Bronchial epithelial cell (primary cell): ENCODE measurements at regions not wholly inside any gene's neighbourhood (a gene's known extent, or its start where the extent isn't known, plus 50 kb on each side); places are given as distances from the start of the nearest gene placed in this dataset.
A peak's percentile ranks its signal among the peaks of the same experiment; 100 is the strongest.

ENCODE experiments used
- DNase-seq: peaks from one replicate; pipeline ENCODE4 v3.0.0-alpha.2; 2010; ENCODE audit warnings: low read depth
- FAIRE-seq: peaks from 2 replicates; lab custom pipeline; 2011; peaks lifted over from hg19 to GRCh38; lab: Jason Lieb, UNC
- H3K27me3 ChIP-seq: 2 replicates; pipeline ENCODE4 v1.5.1; 2011; ENCODE audit warnings: low read length; ENCODE audit not compliant: control insufficient read depth, insufficient read depth
- H3K36me3 ChIP-seq: 2 replicates; pipeline ENCODE4 v1.5.1; 2011; ENCODE audit warnings: low read length; ENCODE audit not compliant: control insufficient read depth, insufficient read depth
- H3K4me3 ChIP-seq: 2 replicates; pipeline ENCODE4 v1.5.1; 2011; ENCODE audit warnings: mild to moderate bottlenecking, low read depth, low read length, control low read depth
- TF ChIP-seq, protein P1 (sequence below): IDR thresholded peaks from 2 replicates; pipeline ENCODE4 v1.5.1; 2011; ENCODE audit warnings: mild to moderate bottlenecking, moderate library complexity, low read length, control low read depth, inconsistent platforms; ENCODE audit not compliant: insufficient read depth, severe bottlenecking

DNA sequence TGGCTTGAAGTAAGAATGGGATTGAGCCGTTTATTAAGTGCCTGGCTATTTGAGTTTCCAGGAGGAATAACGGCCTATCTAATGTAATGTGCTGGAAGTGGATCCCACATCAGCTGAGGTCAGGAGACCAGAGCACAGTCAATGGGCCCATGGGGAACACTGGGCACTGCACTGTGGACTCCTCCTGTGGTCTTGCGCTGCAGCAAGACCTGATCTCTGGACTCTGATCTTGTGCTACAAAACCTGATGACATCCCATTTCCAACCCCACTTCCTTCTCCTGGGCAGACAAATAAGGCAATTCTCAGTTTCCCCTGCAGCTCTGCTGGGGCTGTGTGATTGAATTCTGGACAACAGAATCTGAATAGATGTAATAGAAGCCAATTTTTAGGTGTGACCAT lies 151.7 kb upstream of the ADCY2 start:
- DNase-seq (no peak), FAIRE-seq (no peak)
- TF ChIP-seq, protein P1, sequence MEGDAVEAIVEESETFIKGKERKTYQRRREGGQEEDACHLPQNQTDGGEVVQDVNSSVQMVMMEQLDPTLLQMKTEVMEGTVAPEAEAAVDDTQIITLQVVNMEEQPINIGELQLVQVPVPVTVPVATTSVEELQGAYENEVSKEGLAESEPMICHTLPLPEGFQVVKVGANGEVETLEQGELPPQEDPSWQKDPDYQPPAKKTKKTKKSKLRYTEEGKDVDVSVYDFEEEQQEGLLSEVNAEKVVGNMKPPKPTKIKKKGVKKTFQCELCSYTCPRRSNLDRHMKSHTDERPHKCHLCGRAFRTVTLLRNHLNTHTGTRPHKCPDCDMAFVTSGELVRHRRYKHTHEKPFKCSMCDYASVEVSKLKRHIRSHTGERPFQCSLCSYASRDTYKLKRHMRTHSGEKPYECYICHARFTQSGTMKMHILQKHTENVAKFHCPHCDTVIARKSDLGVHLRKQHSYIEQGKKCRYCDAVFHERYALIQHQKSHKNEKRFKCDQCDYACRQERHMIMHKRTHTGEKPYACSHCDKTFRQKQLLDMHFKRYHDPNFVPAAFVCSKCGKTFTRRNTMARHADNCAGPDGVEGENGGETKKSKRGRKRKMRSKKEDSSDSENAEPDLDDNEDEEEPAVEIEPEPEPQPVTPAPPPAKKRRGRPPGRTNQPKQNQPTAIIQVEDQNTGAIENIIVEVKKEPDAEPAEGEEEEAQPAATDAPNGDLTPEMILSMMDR: no peak
- H3K27me3 ChIP-seq: no peaks in the 10 kb centered on the region
- H3K36me3 ChIP-seq: no peaks in the 10 kb centered on the region
- H3K4me3 ChIP-seq: no peak overlapping the region

DNA sequence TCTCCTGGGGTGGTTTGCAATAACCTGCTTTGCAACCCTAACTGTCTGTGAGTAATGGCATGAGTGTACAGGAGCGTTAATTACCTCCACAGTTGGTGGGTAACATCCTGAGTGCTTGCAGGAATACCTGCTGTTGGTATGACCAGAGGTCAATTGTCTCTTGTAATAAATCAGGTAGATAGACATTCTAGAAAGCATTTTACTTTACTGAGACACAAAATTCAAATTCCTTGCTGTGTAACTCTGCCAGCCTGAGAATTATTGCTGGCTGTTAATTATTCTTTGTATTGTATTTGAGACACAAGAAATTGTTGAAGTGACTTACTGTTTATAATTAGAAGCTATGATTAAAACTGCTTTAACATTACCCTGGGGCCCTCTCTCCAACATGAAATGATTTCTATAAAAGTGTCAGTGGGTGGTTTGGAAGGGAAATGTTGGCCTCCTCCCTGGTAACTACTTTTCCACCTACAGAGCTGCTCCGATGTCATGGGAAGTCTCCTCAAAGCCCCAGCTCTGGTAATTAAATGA lies 150.8 kb upstream of the ADCY2 start:
- FAIRE-seq (no peak), DNase-seq (peak; percentile 33)
- Histone ChIP-seq H3K27me3 (no peaks in the 10 kb centered on the region), H3K4me3 (no peak overlapping the region), H3K36me3 (no peaks in the 10 kb centered on the region)
- TF ChIP-seq, protein P1: no peak

DNA sequence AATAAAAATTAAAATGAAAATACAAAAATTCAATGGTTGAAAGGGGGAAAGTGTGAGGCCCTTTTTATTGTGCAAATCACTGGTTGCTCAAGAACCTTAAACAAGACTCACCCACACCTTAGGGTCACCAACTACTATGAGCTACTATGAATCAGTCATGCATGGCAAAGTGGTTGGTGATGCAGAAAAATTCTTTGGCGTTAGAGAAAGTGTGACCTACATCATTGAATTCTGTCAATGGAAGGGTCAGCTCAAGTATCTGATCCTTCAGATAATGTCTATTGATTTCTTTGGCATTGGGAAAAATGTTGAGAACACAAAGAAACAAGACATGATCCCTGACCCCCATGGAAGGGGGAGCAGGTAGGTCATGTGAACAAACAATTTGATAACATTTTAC lies 149.7 kb upstream of the ADCY2 start:
- FAIRE-seq: no peak
- H3K27me3 ChIP-seq: no peaks in the 10 kb centered on the region
- TF ChIP-seq, protein P1: no peak
- DNase-seq: peak; percentile 1
- H3K4me3 ChIP-seq: no peak overlapping the region
- no peaks in the 10 kb centered on the region for H3K36me3 ChIP-seq

DNA sequence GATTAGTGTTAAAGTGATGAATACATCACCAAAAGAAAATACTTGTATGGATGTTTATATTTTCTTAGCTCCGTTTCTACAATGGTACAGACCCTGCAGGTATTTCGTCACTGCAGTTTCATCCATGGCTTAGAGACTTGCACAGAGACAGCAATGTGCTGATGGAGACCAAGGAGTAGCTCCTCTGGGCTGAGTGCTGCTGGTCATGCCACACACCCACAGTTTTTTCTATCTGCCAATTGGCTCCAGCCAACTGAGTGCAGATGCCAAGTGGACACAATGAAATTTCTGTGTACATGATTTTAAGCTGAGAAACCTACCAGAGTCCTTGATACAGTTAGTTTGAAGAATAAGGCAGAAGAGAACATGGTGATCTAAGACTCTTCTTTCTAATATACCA lies 145.9 kb upstream of the ADCY2 start:
- Histone ChIP-seq H3K27me3 (no peaks in the 10 kb centered on the region), H3K36me3 (no peaks in the 10 kb centered on the region), H3K4me3 (no peak overlapping the region)
- TF ChIP-seq, protein P1: no peak
- DNase-seq: no peak
- no peak for FAIRE-seq

DNA sequence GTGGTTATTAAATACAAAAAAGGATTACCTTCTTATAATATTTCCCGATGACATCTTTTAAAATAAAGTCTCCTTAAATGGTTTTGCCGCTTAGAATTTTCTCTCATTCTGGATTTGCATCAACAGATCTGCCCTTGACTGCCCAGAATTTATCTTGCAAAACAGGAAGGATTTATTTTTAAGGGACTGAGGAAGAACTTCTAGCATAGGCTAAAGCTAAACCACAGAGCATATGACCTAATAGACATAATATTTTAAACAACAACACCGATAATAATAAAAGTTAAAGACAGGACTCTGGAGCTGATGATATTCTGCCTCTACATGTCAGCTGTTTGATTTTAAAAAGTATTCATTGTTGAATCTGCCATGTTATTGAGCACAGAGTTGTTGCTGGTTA lies 145.3 kb upstream of the ADCY2 start:
- TF ChIP-seq, protein P1: no peak
- DNase-seq (no peak), FAIRE-seq (no peak)
- Histone ChIP-seq H3K4me3 (no peak overlapping the region), H3K27me3 (no peaks in the 10 kb centered on the region), H3K36me3 (no peaks in the 10 kb centered on the region)

DNA sequence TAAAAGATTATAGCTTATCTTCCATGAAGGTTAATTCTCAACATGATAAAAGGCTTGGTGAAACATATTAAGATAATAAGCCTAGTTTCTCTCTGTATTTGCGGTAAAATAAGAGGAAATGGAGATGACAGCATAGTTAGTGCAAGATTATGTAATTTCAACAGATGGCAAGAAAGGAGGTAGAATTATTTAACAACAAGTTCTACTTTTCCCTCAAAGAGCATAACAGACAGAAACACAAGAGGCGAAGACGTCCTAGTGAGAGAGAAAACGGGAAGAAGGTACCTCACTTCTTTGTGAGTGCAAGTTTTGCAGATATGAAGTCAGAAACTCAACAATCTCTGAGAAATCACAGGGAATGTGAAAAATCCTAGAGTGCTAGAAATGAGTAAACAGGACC lies 144.8 kb upstream of the ADCY2 start:
- Histone ChIP-seq H3K36me3 (no peaks in the 10 kb centered on the region), H3K4me3 (no peak overlapping the region), H3K27me3 (no peaks in the 10 kb centered on the region)
- DNase-seq (no peak), FAIRE-seq (no peak)
- TF ChIP-seq, protein P1: no peak
